ENCODE measurements at regions not wholly inside any gene's neighbourhood (a gene's known extent, or its start where the extent isn't known, plus 50 kb on each side); places are given as distances from the start of the nearest gene placed in this dataset.

DNA sequence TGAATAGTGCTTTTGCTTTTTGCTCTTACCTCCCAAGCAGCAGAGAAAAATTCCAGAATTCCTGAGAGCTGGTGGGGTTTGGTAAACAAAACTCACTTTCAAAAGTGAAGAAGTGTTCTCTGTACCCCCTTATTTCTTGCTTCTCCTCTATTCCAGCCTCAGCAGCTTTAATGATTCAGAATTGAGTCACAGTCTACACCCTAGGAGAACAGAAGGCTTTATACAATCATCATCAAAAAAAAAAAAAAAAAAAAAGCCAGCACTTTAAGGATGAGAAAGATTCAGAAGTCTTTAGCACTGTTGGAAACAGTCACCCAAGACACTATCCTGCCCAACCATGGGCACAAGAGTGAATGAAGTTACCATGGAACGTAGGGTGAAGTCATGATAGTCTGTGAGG lies 1583.1 kb upstream of the PCDH10 start:
- TF ChIP-seq, protein P1, sequence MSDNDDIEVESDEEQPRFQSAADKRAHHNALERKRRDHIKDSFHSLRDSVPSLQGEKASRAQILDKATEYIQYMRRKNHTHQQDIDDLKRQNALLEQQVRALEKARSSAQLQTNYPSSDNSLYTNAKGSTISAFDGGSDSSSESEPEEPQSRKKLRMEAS (IDR thresholded peaks at IDR 0.05), result no peak
- no peak for TF ChIP-seq SREBF2 (IDR thresholded peaks at IDR 0.05)
- no peak for TF ChIP-seq RFX5 (IDR thresholded peaks at IDR 0.05)
- TF ChIP-seq, protein P2, sequence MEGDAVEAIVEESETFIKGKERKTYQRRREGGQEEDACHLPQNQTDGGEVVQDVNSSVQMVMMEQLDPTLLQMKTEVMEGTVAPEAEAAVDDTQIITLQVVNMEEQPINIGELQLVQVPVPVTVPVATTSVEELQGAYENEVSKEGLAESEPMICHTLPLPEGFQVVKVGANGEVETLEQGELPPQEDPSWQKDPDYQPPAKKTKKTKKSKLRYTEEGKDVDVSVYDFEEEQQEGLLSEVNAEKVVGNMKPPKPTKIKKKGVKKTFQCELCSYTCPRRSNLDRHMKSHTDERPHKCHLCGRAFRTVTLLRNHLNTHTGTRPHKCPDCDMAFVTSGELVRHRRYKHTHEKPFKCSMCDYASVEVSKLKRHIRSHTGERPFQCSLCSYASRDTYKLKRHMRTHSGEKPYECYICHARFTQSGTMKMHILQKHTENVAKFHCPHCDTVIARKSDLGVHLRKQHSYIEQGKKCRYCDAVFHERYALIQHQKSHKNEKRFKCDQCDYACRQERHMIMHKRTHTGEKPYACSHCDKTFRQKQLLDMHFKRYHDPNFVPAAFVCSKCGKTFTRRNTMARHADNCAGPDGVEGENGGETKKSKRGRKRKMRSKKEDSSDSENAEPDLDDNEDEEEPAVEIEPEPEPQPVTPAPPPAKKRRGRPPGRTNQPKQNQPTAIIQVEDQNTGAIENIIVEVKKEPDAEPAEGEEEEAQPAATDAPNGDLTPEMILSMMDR (IDR thresholded peaks at IDR 0.05), result no peak
- TF ChIP-seq KDM5A (IDR thresholded peaks at IDR 0.05), result no peak

Measured in A549 (cell line).